Activated CD8-positive, alpha-beta memory T cell treated with anti-CD3 and anti-CD28 coated beads, Interleukin-2, amount 10 ng/mL, durations not matched to agents 7 days and 5 days (primary cell): ENCODE measurements at regions not wholly inside any gene's neighbourhood (a gene's known extent, or its start where the extent isn't known, plus 50 kb on each side); places are given as distances from the start of the nearest gene placed in this dataset.
"Not testable (repeated sequence)": the region's sequence is repeated elsewhere in the genome, so short reads cannot be mapped to it uniquely, and the experiment has no call there.

Experiments used
- ATAC-seq: fragments of 150-1000 bp; cut with Tn5 transposase; one replicate; pipeline ENCODE4 v1.10.0; 2021; ENCODE audit warnings: moderate library complexity
- CTCF ChIA-PET: fragments of 350-600 bp; sonication (Branson Sonifier 250); formaldehyde crosslinking; loops from one replicate; lab custom pipeline; 2021; ENCODE audit warnings: antibody characterized with exemption; lab: Charles Lee
- DNase-seq: peaks from one replicate; pipeline ENCODE4 v3.0.0-alpha.2; 2020
- H3K27ac Mint-ChIP-seq: one replicate; pipeline ENCODE4 v1.8.0; 2021; ENCODE audit warnings: mild to moderate bottlenecking, mixed read lengths
- H3K27me3 Mint-ChIP-seq: one replicate; pipeline ENCODE4 v1.8.0; 2021; ENCODE audit warnings: mixed read lengths
- H3K36me3 Mint-ChIP-seq: one replicate; pipeline ENCODE4 v1.8.0; 2021; ENCODE audit warnings: mild to moderate bottlenecking, mixed read lengths
- H3K4me1 Mint-ChIP-seq: one replicate; pipeline ENCODE4 v1.8.0; 2021; ENCODE audit warnings: mixed read lengths
- H3K4me3 Mint-ChIP-seq: one replicate; pipeline ENCODE4 v1.8.0; 2021; ENCODE audit warnings: mild to moderate bottlenecking, moderate library complexity, mixed read lengths
- H3K9me3 Mint-ChIP-seq: one replicate; pipeline ENCODE4 v1.8.0; 2022; ENCODE audit warnings: low read depth, mixed read lengths

DNA sequence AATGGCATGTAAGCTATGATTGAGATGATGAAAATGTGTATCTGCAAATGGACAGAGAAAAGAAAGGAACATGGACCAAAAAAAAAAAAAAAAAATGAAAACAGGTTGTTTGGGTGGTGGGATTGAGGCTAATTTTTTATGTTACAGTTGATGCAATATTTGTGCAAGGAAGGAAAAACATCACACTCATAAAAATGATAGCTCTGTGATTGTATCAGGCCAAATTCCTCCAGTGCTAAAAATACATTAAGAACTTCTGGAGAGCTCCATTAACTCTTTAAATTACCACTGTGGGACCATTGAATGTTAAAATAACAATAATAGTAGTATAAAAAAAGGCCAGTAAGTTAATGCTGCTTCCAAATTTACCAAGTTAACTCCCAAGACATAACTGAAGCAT lies 79.5 kb upstream of the MSX2 start:
- Mint-ChIP-seq H3K27ac (no peak overlapping the region), H3K4me1 (no peaks in the 10 kb centered on the region), H3K4me3 (no peak overlapping the region), H3K27me3 (no peaks in the 10 kb centered on the region), H3K36me3 (no peaks in the 10 kb centered on the region), H3K9me3 (peaks cover 6% of the 10 kb centered on the region)
- ATAC-seq (no peak), DNase-seq (no peak)
- CTCF ChIA-PET: no interaction called here

DNA sequence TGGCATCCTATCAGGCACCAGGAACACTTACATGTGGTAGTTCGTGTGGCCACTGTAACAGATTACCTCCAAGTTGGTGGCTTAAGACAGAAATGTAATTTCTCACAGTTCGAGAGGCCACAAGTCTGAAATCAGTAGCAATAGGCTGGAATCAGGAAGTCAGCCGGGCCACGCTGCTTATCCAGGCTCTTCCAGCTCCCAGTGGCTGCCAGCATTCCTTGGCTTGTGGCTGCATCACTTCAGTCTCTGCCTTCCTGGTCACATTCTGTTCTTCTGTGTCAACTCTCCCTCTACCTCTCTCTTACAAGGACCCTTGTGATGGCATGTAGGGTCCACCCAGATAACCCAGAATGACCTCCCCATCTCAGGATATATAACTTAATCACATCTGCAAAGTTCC lies 78.7 kb upstream of the MSX2 start:
- CTCF ChIA-PET: no interaction called here
- Mint-ChIP-seq H3K27ac (no peak overlapping the region), H3K9me3 (peaks cover 6% of the 10 kb centered on the region), H3K27me3 (no peaks in the 10 kb centered on the region), H3K36me3 (no peaks in the 10 kb centered on the region), H3K4me3 (no peak overlapping the region), H3K4me1 (no peaks in the 10 kb centered on the region)
- ATAC-seq (no peak), DNase-seq (no peak)

DNA sequence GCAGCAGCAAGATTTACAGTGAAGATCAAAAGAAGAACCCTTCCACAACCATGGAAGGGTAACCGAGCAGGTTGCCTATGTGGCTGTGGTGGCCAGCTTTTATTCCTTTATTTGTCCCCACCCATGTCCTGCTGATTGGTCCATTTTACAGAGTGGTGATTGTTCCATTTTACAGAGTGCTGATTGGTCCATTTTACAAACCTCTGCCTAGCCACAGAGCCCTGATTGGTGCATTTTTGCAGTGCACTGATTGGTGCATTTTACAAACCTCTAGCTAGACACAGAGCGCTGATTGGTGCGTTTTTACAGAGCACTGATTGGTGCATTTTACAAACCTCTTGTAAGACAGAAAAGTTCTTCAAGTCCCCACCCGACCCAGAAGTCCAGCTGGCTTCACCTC lies 75.8 kb upstream of the MSX2 start:
- H3K27me3 Mint-ChIP-seq, DNase-seq, H3K4me1 Mint-ChIP-seq, CTCF ChIA-PET, H3K36me3 Mint-ChIP-seq, ATAC-seq, H3K9me3 Mint-ChIP-seq, H3K27ac Mint-ChIP-seq, H3K4me3 Mint-ChIP-seq: not testable (repeated sequence)

DNA sequence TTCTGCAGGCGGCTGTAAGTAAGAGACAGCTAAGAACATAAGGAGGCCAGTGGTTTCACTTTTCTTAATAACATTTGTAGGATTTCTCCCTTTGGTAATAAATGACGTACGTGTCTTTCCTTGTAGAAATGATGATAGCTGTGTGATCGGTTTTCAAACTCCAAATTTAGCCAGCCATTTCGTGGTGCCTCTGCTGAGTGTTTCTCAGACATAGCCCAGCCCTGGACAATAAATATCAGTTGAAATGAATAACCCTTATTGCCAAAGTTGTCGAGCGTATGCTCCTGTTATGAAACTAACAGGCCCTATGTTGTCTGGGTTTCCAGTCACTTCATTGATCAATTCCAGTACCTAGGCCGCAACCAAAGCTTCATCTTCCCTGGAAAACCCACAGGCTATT lies 75.0 kb upstream of the MSX2 start:
- no peak for ATAC-seq
- no peaks in the 10 kb centered on the region for H3K27me3 Mint-ChIP-seq
- no peak for DNase-seq
- CTCF ChIA-PET: no interaction called here
- H3K9me3 Mint-ChIP-seq: peaks cover 2% of the 10 kb centered on the region
- no peaks in the 10 kb centered on the region for H3K36me3 Mint-ChIP-seq
- no peak overlapping the region for H3K27ac Mint-ChIP-seq
- no peaks in the 10 kb centered on the region for H3K4me1 Mint-ChIP-seq
- no peak overlapping the region for H3K4me3 Mint-ChIP-seq

DNA sequence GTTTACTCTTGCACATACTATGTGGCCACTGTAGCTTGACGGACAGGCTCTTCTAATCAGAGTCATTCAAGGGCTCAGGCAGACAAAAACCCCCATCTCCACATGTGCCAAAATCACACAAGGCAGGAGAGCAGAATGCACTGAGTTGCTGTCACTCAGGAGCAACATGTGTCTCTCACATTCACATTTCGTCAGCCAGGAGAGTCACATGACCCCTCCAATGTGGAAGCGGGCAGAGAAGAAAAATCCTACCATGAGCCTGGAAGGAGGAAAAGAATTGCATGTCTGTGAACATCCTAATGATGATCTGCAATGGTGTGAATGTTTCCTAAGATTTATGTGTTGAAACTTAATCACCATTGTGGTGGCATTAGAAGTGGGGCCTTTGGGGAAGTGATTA lies 69.9 kb upstream of the MSX2 start:
- no peak for ATAC-seq
- no peak overlapping the region for H3K27ac Mint-ChIP-seq
- no peak for DNase-seq
- no peaks in the 10 kb centered on the region for H3K27me3 Mint-ChIP-seq
- H3K36me3 Mint-ChIP-seq: no peaks in the 10 kb centered on the region
- CTCF ChIA-PET: no interaction called here
- no peaks in the 10 kb centered on the region for H3K4me1 Mint-ChIP-seq
- H3K4me3 Mint-ChIP-seq: no peak overlapping the region
- H3K9me3 Mint-ChIP-seq: no peaks in the 10 kb centered on the region

DNA sequence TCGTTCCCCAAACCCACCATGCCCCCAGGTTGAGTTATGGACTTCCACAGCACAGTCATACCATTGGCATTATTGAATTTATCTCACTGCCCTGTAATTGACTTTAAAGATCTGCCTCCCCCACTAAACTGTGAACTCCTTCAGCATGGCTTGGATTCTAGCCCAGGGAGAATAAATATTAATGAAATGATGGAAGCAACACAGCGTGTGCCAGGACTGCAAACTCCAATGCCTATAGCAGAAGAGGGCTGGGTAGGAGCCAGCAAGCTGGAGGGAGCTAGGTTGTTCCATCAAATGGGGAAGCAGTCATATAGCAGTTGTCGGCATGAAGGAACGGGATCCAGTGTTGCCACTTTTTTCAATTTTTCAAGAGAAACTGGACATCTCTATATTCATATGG lies 69.0 kb upstream of the MSX2 start:
- Mint-ChIP-seq H3K36me3 (no peaks in the 10 kb centered on the region), H3K9me3 (no peaks in the 10 kb centered on the region), H3K4me1 (no peaks in the 10 kb centered on the region), H3K27me3 (no peaks in the 10 kb centered on the region), H3K27ac (no peak overlapping the region), H3K4me3 (no peak overlapping the region)
- no peak for DNase-seq
- no peak for ATAC-seq
- CTCF ChIA-PET: no interaction called here

DNA sequence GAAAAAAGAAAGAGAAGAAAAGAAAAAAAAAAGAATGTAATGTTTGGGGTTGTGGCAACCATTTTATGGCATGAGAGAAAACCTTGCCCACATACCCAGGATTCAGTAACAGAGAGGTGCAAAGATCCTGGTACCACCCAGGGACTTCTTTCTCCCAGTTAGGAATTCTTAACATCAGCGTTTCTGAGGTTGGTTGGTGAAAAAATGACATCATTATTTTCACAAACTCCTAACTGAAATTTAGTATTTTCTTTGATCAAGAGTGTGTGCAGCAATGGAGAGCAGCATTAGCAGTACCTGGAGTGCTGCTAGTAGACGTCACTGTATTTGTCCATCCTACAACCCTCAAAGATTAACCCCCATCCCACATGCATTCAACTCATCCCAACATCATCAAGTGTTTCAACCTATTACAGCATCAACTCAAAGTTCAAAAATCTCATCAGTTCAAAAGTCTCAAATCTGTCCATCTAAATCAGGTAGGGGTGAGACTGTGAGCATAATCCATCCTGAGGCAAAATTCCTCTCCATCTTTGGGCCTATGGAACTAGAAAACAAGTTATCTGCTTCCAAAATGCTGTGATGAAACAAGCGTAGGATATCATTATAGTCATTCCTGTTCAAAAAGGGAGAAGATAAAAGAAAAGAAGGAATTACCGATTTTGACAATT lies 60.1 kb upstream of the MSX2 start:
- ATAC-seq (no peak), DNase-seq (no peak)
- Mint-ChIP-seq H3K27ac (no peak overlapping the region), H3K4me3 (no peak overlapping the region), H3K4me1 (no peaks in the 10 kb centered on the region), H3K9me3 (peaks cover 2% of the 10 kb centered on the region), H3K36me3 (no peaks in the 10 kb centered on the region), H3K27me3 (no peaks in the 10 kb centered on the region)
- CTCF ChIA-PET: no interaction called here

DNA sequence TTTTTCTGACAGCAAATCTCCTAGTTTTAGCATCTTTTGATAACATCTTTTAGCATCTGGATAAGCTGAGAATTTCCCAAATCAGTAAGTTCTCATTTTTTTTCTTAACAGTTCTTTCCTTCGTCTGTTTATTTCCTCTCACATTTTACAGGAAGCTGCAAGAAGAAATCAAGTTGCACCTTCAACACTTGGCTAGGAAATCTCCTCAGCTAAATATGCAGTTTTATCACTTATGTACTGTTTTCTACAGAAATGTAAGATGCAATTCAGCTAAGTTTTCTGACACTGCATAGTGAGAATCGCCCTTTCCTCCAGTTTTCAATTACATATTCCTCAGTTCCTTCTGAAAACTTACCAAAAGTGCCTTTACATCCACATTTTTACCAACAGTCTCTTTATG lies 59.0 kb upstream of the MSX2 start:
- DNase-seq (no peak), ATAC-seq (no peak)
- no peaks in the 10 kb centered on the region for H3K27me3 Mint-ChIP-seq
- H3K27ac Mint-ChIP-seq: no peak overlapping the region
- CTCF ChIA-PET: no interaction called here
- no peak overlapping the region for H3K4me3 Mint-ChIP-seq
- H3K4me1 Mint-ChIP-seq: no peaks in the 10 kb centered on the region
- H3K36me3 Mint-ChIP-seq: no peaks in the 10 kb centered on the region
- H3K9me3 Mint-ChIP-seq: peaks cover 2% of the 10 kb centered on the region

DNA sequence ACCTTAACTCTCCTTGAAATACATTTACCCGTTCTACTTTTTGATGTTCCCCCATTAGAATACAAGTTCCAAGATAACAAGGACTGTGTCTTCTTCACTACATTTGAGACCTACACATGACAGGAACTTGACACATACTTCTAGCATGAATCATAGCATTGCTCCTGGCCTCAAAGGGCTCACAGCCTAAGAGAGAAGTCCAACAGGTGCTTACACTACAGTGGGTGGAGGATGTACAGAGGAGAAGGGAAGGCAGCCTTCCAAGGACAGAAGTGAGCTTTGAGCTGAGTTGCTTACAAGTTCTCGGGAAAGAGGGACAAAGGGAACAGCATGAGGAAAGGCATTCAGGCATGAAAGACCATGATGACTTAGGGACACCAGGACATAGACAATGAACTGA lies 56.9 kb upstream of the MSX2 start:
- ATAC-seq: no peak
- CTCF ChIA-PET: no interaction called here

DNA sequence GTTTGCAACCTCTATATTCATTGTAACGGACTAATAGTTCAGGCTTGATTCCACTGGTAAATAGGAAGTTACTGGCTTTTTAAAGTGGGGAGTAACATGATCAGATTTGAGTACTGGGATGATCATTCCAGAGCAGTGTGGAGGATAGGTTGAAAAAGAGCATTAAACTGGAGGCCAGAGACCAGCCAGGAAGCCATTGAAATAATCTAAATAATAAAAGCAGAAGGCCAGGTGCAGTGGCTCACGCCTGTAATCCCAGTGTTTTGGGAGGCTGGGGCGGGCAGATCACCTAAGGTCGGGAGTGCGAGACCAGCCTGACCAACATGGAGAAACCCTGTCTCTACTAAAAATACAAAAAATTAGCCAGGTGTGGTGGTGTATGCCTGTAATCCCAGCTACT lies 56.0 kb upstream of the MSX2 start:
- H3K4me1 Mint-ChIP-seq: no peaks in the 10 kb centered on the region
- DNase-seq (no peak), ATAC-seq (no peak)
- no peak overlapping the region for H3K4me3 Mint-ChIP-seq
- H3K36me3 Mint-ChIP-seq: no peaks in the 10 kb centered on the region
- H3K27me3 Mint-ChIP-seq: no peaks in the 10 kb centered on the region
- peaks cover 2% of the 10 kb centered on the region for H3K9me3 Mint-ChIP-seq
- CTCF ChIA-PET: no interaction called here
- H3K27ac Mint-ChIP-seq: no peak overlapping the region

More for the DNA sequence above, 56.9 kb upstream of the MSX2 start:
- DNase-seq: no peak
- Mint-ChIP-seq H3K27me3 (no peaks in the 10 kb centered on the region), H3K27ac (no peak overlapping the region), H3K4me1 (no peaks in the 10 kb centered on the region), H3K9me3 (peaks cover 2% of the 10 kb centered on the region), H3K4me3 (no peak overlapping the region), H3K36me3 (no peaks in the 10 kb centered on the region)
